ENCODE measurements at regions not wholly inside any gene's neighbourhood (a gene's known extent, or its start where the extent isn't known, plus 50 kb on each side); places are given as distances from the start of the nearest gene placed in this dataset.
A peak's percentile ranks its signal among the peaks of the same experiment; 100 is the strongest.
"Not testable (repeated sequence)": the region's sequence is repeated elsewhere in the genome, so short reads cannot be mapped to it uniquely, and the experiment has no call there.

DNA sequence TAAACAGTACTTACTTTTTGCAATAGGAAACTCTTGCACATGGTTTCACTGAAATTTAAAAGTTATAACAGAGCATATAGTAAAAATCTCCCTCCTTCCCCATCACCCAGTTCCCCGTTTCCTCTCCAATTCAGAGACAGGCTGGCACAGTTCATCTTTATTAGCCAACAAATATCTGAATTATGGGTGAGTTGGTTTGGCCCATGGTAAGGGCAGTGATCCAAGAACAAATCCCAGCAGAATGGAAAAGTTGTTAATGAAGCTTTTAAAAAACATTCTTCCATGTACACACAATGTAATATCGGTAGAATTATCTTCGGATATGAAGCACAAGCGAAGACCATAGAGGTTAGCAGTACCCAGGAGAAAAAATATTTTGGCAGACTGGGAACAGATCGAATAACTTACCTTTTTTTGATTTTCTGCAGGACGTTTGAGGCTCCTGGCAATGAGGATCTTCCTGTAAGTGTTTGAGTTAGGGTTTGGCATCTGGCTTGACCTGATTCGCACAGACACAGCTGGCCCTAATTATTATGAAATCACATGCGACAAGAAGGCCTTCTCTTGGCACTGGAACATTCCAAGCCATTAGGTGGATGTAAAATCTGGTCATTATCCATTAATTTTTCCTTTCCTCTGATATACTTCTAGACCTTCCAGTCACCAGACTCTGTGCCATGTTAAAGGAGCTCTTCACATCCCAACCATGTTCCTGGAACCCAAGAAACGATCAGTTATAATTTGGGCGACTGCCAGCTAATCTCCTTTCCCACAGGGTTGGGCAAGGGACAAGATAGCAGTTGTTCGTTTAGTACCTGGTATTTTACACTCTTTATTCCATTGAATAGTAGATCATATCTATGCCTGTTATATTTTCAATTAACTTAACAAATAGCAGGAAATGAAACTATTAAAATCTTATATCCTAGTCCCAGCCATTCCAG is 139.4 kb upstream of the TSC22D1 start:
- no peaks in the 10 kb centered on the region for H3K9me3 ChIP-seq (replicated peaks)
- no peaks in the 10 kb centered on the region for H3K27me3 ChIP-seq
- no peak overlapping the region for H3K27ac ChIP-seq
- H3K4me3 ChIP-seq = no peak overlapping the region
- no peak for DNase-seq
- no peaks in the 10 kb centered on the region for H3K36me3 ChIP-seq
- peaks cover 16% of the 10 kb centered on the region for H3K4me1 ChIP-seq

DNA sequence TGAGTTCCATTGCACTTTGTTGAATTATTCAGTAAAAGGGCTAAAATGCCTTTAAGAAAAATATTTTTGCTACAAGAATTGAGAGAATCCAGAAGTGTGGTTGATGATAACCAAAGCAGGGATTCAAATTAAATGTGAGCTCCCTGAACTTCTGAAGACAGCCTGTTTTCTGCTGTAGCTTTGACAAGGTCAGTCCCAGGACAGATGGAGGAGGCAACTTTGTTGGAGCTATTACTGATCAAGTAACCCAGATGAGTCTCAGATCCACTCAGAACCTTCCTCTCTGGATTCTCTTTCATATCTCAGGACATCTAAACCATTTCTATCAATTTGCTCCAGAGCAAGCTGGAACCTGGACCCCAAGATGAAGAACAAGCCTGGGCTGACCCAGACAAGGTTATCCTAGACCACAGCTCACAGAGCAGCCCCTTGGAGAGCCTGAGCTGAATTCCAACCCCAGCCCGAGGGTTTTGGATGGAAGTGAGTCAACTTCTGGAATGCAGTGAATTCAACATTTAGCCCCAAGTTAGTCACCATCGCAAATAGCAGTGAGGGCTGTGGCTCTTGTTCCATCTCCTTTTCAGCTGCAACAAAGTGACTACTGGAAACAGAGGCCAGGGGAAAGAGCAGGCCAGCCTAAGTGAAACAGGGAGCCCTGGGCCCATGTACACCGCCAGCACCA is 137.8 kb upstream of the TSC22D1 start:
- Histone ChIP-seq H3K4me3 (no peak overlapping the region), H3K27me3 (no peaks in the 10 kb centered on the region), H3K27ac (peak overlapping the region; percentile 64), H3K9me3 (replicated peaks) (no peaks in the 10 kb centered on the region), H3K36me3 (no peaks in the 10 kb centered on the region), H3K4me1 (peaks cover 12% of the 10 kb centered on the region)
- peak; percentile 57 to 61 for DNase-seq

DNA sequence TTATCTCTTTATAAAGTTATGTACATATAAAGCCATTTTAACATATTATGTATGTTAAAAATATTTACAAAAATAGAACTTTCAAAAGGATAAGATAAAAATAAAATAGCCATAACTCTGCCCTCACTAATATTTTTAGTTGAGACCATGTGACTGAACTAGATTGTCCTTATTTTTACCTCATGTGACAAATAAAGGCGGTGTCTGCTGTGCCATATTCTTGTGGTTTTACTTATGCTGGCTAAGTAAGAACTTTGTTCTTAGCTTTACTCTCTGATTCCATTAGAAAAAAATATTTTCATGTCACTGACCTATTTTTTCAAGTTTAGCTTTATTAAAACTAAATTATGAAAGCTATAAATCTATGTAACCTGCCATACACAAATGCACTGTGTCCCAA is 135.6 kb upstream of the TSC22D1 start:
- H3K4me3 ChIP-seq = no peak overlapping the region
- no peaks in the 10 kb centered on the region for H3K9me3 ChIP-seq (replicated peaks)
- H3K36me3 ChIP-seq = no peaks in the 10 kb centered on the region
- H3K27me3 ChIP-seq = no peaks in the 10 kb centered on the region
- no peak for DNase-seq
- peaks cover 12% of the 10 kb centered on the region for H3K4me1 ChIP-seq
- no peak overlapping the region for H3K27ac ChIP-seq

DNA sequence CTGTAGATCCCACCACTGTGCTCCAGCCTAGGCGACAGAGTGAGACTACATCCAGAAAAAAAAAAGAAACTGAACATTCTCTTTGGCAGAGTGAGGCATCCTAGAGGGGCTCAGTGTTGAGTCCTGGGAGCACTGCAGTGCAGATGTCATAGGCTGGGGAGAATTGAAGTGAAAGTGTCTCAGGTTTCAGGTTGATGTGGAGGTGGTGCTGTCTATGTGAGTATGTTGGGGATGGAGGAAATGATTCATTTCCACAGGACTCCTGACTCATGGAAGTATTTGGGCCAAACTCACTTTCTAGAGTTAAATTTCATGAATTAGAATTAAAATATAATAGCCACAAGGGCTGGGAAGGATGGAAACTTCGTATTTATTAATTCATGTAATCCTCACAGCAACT is 134.4 kb upstream of the TSC22D1 start:
- H3K27me3 ChIP-seq = no peaks in the 10 kb centered on the region
- no peaks in the 10 kb centered on the region for H3K9me3 ChIP-seq (replicated peaks)
- peaks cover 10% of the 10 kb centered on the region for H3K4me1 ChIP-seq
- no peaks in the 10 kb centered on the region for H3K36me3 ChIP-seq
- H3K27ac ChIP-seq = peak overlapping the region; percentile 26; the same call in 1 of the 2 replicates
- H3K4me3 ChIP-seq = no peak overlapping the region
- DNase-seq = peak in 1 of 2 experiments; percentile 30

DNA sequence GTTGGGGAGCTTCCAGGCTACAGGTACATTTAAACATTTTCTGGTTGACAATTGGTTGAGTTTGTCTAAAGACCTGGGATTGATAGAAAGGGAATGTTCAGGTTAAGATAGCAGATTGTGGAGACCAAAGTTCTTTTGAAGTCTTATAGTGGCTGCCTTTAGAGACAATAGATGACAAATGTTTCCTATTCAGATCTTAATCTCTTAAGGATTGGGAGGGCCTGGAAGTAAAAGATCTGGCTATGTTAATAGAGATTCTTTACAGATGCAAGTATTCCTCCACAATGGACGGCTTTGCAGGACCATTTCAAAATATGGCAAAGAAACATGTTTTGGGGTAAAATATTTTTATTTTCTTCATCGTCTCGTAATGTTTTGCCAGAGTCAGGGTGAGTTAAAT is 128.7 kb upstream of the TSC22D1 start:
- H3K4me3 ChIP-seq; H3K4me1 ChIP-seq; H3K27ac ChIP-seq; DNase-seq; H3K27me3 ChIP-seq; H3K9me3 ChIP-seq (replicated peaks); H3K36me3 ChIP-seq: not testable (repeated sequence)

DNA sequence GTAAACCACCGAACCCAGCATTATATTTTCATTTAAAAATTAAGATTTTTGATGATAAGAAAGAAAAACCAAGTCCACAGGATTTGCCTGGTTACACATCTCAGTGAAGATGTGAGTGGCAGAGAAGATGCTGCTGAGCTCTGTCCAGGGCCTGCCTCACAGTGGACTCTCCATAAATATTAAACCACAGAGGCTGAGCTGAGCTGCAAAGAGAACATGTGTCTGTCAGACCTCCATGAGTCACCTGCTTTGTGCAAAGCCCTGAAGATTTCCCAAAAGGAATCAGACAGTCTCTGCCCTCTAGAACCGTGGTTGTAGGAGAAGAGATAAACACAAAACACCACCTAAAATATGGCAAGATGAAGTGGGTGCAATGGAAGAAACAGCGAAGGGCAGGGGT is 127.2 kb upstream of the TSC22D1 start:
- Histone ChIP-seq H3K36me3 (no peaks in the 10 kb centered on the region), H3K4me1 (no peaks in the 10 kb centered on the region), H3K27ac (no peak overlapping the region), H3K27me3 (no peaks in the 10 kb centered on the region), H3K4me3 (no peak overlapping the region), H3K9me3 (replicated peaks) (no peaks in the 10 kb centered on the region)
- DNase-seq = no peak

DNA sequence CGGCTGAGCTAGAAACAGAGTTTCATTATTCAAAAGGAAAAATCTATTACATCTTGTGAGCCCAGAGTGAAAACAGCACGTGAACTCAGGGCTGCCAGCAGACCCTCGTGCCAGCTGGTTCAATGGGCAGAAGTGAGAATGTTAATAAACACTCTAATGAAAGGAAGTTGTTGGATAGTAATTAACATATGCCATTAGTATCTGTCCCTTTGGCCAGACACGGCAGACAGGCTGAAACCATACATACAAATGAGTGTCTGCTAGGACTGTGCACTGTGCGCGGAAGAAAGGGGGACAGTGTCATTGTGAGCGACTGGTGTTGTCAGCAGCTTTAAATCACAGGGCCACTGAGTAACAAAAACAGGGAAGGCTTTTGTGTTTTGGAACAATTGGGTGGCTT is 121.9 kb upstream of the TSC22D1 start:
- Histone ChIP-seq H3K9me3 (replicated peaks) (no peaks in the 10 kb centered on the region), H3K4me3 (no peak overlapping the region), H3K27ac (no peak overlapping the region), H3K36me3 (no peaks in the 10 kb centered on the region), H3K4me1 (no peaks in the 10 kb centered on the region), H3K27me3 (no peaks in the 10 kb centered on the region)
- DNase-seq = no peak

DNA sequence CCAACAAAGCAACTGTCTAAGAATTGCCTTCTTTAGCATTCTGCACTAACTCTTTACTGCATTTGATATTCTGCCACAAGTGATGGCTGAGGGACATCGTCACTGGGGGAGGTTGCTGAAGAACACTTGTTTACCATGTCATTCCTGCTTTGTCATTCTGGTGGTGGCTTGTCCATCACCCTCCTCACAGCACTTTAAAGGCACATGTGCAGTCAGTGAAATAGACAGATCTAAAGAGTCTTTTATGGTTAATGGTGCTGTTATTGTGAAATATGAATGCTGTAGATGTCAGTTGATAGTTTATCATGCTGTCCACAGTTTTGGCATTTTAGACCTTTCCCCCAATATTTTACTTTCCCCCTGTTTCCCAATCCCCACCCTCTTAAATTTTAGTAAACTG is 120.9 kb upstream of the TSC22D1 start:
- Histone ChIP-seq H3K36me3 (no peaks in the 10 kb centered on the region), H3K9me3 (replicated peaks) (no peaks in the 10 kb centered on the region), H3K4me1 (no peaks in the 10 kb centered on the region), H3K27ac (no peak overlapping the region), H3K27me3 (no peaks in the 10 kb centered on the region), H3K4me3 (no peak overlapping the region)
- no peak for DNase-seq

DNA sequence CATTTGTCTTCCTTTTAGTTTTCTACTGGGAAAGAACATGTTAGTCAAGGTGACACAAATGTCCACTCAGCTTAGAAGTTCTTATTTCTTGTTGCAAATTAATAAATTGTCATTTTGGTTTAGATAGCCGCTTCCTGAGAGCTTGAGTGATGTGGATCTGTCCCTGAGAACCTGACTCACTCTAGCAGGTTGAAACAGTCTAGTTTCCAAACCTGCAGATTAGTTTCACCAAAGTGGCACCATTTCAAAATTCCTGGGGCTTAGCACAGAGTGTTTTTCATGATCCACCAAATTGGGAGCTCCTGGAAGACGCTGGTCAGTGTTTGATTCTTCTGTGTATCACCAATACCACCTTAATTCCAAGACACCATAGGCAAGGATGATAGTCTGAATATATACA is 119.4 kb upstream of the TSC22D1 start:
- Histone ChIP-seq H3K9me3 (replicated peaks) (no peaks in the 10 kb centered on the region), H3K27ac (no peak overlapping the region), H3K27me3 (no peaks in the 10 kb centered on the region), H3K36me3 (no peaks in the 10 kb centered on the region), H3K4me1 (no peaks in the 10 kb centered on the region), H3K4me3 (no peak overlapping the region)
- no peak for DNase-seq

DNA sequence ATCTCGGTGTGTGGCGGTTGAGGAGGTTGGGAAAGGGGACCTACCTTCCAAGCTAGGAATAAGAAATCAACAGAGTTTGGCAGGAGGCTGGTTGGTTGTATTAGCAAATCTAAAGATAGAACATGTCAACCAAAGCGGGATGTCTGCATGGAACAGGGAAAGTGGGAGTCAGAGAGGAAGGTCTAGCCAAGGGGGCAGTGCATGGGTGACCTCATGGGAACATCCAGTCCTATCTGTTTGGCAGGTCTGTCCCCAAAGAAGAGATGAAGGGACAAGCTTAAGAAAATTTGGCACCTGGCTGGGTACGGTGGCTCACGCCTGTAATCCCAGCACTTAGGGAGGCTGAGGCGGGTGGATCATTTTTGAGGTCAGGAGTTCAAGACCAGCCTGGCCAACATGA is 118.7 kb upstream of the TSC22D1 start:
- Histone ChIP-seq H3K36me3 (no peaks in the 10 kb centered on the region), H3K27me3 (no peaks in the 10 kb centered on the region), H3K27ac (no peak overlapping the region), H3K9me3 (replicated peaks) (no peaks in the 10 kb centered on the region), H3K4me3 (no peak overlapping the region), H3K4me1 (no peaks in the 10 kb centered on the region)
- DNase-seq = no peak

DNA sequence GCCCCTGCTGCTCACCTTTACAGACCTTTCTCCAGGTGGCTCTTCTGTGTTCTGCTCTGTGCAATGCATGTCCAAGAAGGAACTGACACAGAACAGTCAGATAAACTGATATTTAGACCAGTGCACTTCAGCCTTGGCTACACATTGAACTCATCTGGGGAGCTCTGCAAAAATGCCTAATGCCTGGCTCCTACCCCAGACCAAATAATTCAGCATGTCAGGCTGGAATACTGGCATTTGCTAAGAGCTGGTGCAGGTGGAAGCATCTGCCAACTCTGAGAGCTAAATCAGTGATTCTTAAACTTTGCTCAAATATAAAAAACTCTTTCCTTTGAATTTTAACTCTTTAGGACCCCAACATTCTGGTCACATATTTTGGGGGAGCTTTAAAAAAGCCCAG is 118.2 kb upstream of the TSC22D1 start:
- no peak overlapping the region for H3K27ac ChIP-seq
- H3K4me3 ChIP-seq = no peak overlapping the region

DNA sequence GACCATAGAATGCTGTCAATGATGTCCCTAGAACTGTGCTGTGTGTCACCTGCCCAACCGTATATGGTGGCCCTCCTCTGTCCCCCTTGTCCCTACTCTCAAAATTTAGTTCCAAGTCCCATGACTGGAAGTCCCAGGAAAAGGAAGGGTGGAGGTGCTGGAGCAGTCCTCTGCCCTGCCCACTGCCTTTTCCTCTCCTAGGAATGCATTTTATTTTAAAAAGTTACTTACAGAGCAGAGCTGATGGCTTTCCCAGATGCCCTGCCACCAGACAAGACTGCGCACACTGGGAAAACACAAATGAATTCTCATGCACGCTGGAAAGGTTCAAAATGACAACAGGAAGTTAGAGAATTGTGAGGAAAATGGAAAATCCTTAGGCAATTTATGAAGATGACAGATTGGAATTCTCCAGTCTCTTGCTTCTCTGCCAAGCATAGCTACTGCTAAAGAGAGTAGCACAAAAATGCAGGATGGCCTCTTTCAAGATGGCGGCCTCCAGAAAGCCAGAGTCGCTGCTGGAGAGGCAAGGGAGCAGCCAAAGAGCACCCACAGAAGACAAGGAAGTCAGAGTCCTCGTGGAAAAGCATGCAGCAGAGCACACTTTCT is 117.1 kb upstream of the TSC22D1 start:
- no peaks in the 10 kb centered on the region for H3K27me3 ChIP-seq
- H3K4me1 ChIP-seq = no peaks in the 10 kb centered on the region
- no peaks in the 10 kb centered on the region for H3K36me3 ChIP-seq
- no peaks in the 10 kb centered on the region for H3K9me3 ChIP-seq (replicated peaks)
- H3K27ac ChIP-seq = no peak overlapping the region
- no peak overlapping the region for H3K4me3 ChIP-seq
- DNase-seq = no peak

More for the DNA sequence above, 118.2 kb upstream of the TSC22D1 start:
- no peaks in the 10 kb centered on the region for H3K9me3 ChIP-seq (replicated peaks)
- no peak for DNase-seq
- no peaks in the 10 kb centered on the region for H3K27me3 ChIP-seq
- no peaks in the 10 kb centered on the region for H3K36me3 ChIP-seq
- no peaks in the 10 kb centered on the region for H3K4me1 ChIP-seq

DNA sequence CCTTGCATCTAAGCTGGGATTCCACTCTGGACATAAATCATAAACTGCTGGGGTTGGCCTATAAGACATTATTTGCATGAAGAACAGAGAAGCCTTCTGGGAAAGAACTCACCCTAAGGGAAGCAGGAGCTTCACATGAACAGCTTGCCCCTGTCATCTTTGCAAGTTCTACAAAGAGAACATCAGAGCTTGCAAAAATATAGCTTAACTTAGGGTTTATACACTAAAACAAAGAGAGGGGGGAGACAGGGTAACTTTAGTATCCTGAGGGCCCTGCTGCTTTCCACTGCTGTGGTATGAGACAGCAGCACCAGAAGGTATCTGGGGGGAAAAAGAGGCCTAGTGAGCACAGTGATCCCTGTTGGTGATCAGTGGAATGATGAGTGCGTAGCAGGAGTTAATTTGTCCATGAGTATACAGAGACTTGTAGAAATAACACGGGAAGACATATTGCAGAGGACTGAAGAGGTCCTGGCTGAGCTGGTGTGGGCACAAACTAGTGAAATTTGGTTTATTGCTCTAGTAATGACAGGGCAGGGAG is 116.1 kb upstream of the TSC22D1 start:
- Histone ChIP-seq H3K4me3 (no peak overlapping the region), H3K4me1 (no peaks in the 10 kb centered on the region), H3K27me3 (no peaks in the 10 kb centered on the region), H3K27ac (no peak overlapping the region), H3K36me3 (no peaks in the 10 kb centered on the region), H3K9me3 (replicated peaks) (no peaks in the 10 kb centered on the region)
- DNase-seq = no peak

DNA sequence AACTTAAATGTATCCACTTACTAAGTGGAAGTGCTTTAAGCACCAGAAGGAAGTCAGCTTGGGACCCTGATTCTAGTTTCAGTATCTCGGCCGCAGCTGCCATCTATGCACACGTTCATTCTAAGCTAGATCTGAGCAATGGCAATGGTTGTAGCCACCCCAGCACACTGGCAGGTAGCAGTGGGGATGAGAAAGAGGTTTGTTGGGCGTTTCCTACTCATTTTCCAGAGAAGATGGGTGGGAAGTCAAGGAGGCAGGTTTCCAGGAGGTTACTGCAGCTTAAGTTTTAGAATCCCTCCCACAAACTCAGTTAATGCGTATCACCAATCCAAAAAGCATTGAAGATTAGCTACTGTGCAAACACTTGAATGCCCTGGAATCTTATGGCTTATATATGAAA is 114.2 kb upstream of the TSC22D1 start:
- DNase-seq = no peak

DNA sequence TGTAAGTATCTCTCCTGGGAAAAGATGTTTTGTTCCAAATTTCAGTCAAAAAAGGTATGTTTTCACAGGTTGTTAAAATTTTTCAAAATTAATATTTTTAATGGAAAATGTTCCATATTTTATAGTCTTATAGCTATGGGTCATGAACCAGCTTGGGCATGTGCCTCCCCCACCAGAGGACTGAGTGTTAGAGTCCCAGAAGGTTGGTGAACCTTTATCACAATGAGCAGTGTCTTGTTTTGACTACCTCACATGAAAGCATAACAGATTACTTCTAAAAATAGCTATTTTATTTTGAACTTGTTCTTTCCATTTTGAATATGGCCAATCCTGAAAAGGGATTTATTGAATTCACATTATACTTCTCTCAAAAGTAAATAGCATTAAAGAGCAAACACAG is 112.5 kb upstream of the TSC22D1 start:
- no peaks in the 10 kb centered on the region for H3K4me1 ChIP-seq
- no peaks in the 10 kb centered on the region for H3K9me3 ChIP-seq (replicated peaks)
- H3K27ac ChIP-seq = no peak overlapping the region
- H3K36me3 ChIP-seq = no peaks in the 10 kb centered on the region
- H3K27me3 ChIP-seq = no peaks in the 10 kb centered on the region
- no peak for DNase-seq
- H3K4me3 ChIP-seq = no peak overlapping the region

More for the DNA sequence above, 114.2 kb upstream of the TSC22D1 start:
- Histone ChIP-seq H3K4me1 (no peaks in the 10 kb centered on the region), H3K9me3 (replicated peaks) (no peaks in the 10 kb centered on the region), H3K27me3 (no peaks in the 10 kb centered on the region), H3K4me3 (no peak overlapping the region), H3K27ac (no peak overlapping the region), H3K36me3 (no peaks in the 10 kb centered on the region)
